GM19239 (cell line): ENCODE measurements at regions not wholly inside any gene's neighbourhood (a gene's known extent, or its start where the extent isn't known, plus 50 kb on each side); places are given as distances from the start of the nearest gene placed in this dataset.

Source experiments
- DNase-seq: peaks from one replicate; pipeline ENCODE4 v3.0.0; 2011; ENCODE audit warnings: low spot score; ENCODE audit not compliant: insufficient read length
- FAIRE-seq: peaks from 2 replicates; lab custom pipeline; 2011; peaks lifted over from hg19 to GRCh38; lab: Jason Lieb, UNC

- no peak for DNase-seq
- no peak for FAIRE-seq
Observed at GRCh38 chr11:42528471-42528870, 783.3 kb upstream of the API5 start.

- no peak for FAIRE-seq
Observed at GRCh38 chr11:42528911-42529310, 782.9 kb upstream of the API5 start.

GRCh38 chr11:42536611-42537360 lies 775.0 kb upstream of the API5 start:
- DNase-seq (no peak), FAIRE-seq (no peak)

More at GRCh38 chr11:42528911-42529310, 782.9 kb upstream of the API5 start:
- DNase-seq, result no peak

- no peak for DNase-seq
- FAIRE-seq, result no peak
Observed at GRCh38 chr11:42542336-42542735, 769.5 kb upstream of the API5 start.

GRCh38 chr11:42543844-42544419 lies 767.9 kb upstream of the API5 start:
- FAIRE-seq, result no peak
- DNase-seq, result no peak

- DNase-seq (no peak), FAIRE-seq (no peak)
Observed at GRCh38 chr11:42544726-42545125, 767.1 kb upstream of the API5 start.

GRCh38 chr11:42545954-42546353 lies 765.8 kb upstream of the API5 start:
- DNase-seq (no peak), FAIRE-seq (no peak)

GRCh38 chr11:42552786-42553185 lies 759.0 kb upstream of the API5 start:
- DNase-seq, result no peak
- FAIRE-seq, result no peak

- no peak for DNase-seq
Observed at GRCh38 chr11:42555190-42555589, 756.6 kb upstream of the API5 start.

GRCh38 chr11:42571131-42571877 lies 740.5 kb upstream of the API5 start:
- FAIRE-seq (no peak), DNase-seq (no peak)

More at GRCh38 chr11:42555190-42555589, 756.6 kb upstream of the API5 start:
- no peak for FAIRE-seq

- no peak for DNase-seq
Observed at GRCh38 chr11:42571878-42572610, 739.8 kb upstream of the API5 start.

GRCh38 chr11:42576318-42576717 lies 735.5 kb upstream of the API5 start:
- DNase-seq (no peak), FAIRE-seq (no peak)

More at GRCh38 chr11:42571878-42572610, 739.8 kb upstream of the API5 start:
- FAIRE-seq, result no peak

GRCh38 chr11:42589286-42589685 lies 722.5 kb upstream of the API5 start:
- DNase-seq (no peak), FAIRE-seq (no peak)

GRCh38 chr11:42591841-42592240 lies 720.0 kb upstream of the API5 start:
- DNase-seq, result no peak
- FAIRE-seq, result no peak

GRCh38 chr11:42593441-42593840 lies 718.4 kb upstream of the API5 start:
- FAIRE-seq (no peak), DNase-seq (no peak)

GRCh38 chr11:42595876-42596275 lies 715.9 kb upstream of the API5 start:
- no peak for DNase-seq
- FAIRE-seq, result no peak

GRCh38 chr11:42596576-42597145 lies 715.1 kb upstream of the API5 start:
- FAIRE-seq, result no peak

GRCh38 chr11:42598341-42598740 lies 713.5 kb upstream of the API5 start:
- no peak for FAIRE-seq

More at GRCh38 chr11:42596576-42597145, 715.1 kb upstream of the API5 start:
- no peak for DNase-seq

GRCh38 chr11:42620796-42621195 lies 691.0 kb upstream of the API5 start:
- FAIRE-seq, result no peak
- DNase-seq, result no peak

More at GRCh38 chr11:42598341-42598740, 713.5 kb upstream of the API5 start:
- DNase-seq, result no peak
